GM12878 (cell line): ENCODE measurements at regions not wholly inside any gene's neighbourhood (a gene's known extent, or its start where the extent isn't known, plus 50 kb on each side); places are given as distances from the start of the nearest gene placed in this dataset.

Source experiments
- ATAC-seq: fragments of 200-7000 bp; cut with Tn5 transposase; 3 replicates; pipeline ENCODE4 v1.9.1; 2020; ENCODE audit warnings: mild to moderate bottlenecking, moderate library complexity
- BruUV-seq: library from RNA; stranded (reverse); fragments of 400-500 nt; replicated peaks from 2 replicates; lab custom pipeline; 2021; lab: Mats Ljungman, UMichigan
- CTCF ChIA-PET: fragments of 300-600 bp; sonication (Branson Sonifier 250); formaldehyde crosslinking; extraction: SDS; loops from one replicate; lab custom pipeline; 2021; ENCODE audit warnings: inconsistent platforms; lab: Yijun Ruan, JAX
- POLR2A ChIA-PET: fragments of 350-600 bp; formaldehyde crosslinking; extraction: SDS; loops from one replicate; lab custom pipeline; 2021; ENCODE audit warnings: inconsistent platforms; lab: Charles Lee
- RAD21 ChIA-PET: fragments of 300-600 bp; sonication (Branson Sonifier 250); formaldehyde crosslinking; loops from one replicate; lab custom pipeline; 2023; ENCODE audit warnings: antibody characterized with exemption; ENCODE audit not compliant: unreplicated experiment; lab: Charles Lee
- SMC1A ChIA-PET: fragments of 300-600 bp; sonication (Branson Sonifier 250); formaldehyde crosslinking; loops from one replicate; lab custom pipeline; 2023; ENCODE audit not compliant: unreplicated experiment, uncharacterized antibody; lab: Charles Lee
- DNase-seq: peaks from one replicate; pipeline ENCODE4 v3.0.0-alpha.2; 2011; ENCODE audit warnings: low read depth, low spot score
- FAIRE-seq: peaks from 3 replicates; lab custom pipeline; 2011; peaks lifted over from hg19 to GRCh38; lab: Jason Lieb, UNC
- H2AFZ ChIP-seq: 2 replicates; pipeline ENCODE4 v1.6.0; 2011; ENCODE audit warnings: low read depth, low read length, control low read depth; ENCODE audit not compliant: control insufficient read depth
- H3K27ac ChIP-seq: 2 replicates; pipeline ENCODE4 v1.5.1; 2011; ENCODE audit warnings: control low read depth; ENCODE audit not compliant: control insufficient read depth, insufficient read depth
- H3K27me3 ChIP-seq, 2 experiments: replicated peaks in 1 of 2; 2 replicates each; pipeline versions ENCODE4 v1.6.0 to v1.6.1; 2011; ENCODE audit warnings: low read length in 1 of 2; ENCODE audit not compliant: control insufficient read depth in 2 of 2, insufficient read depth in 2 of 2
- H3K36me3 ChIP-seq, 2 experiments: 2 replicates each; pipeline ENCODE4 v1.5.1; 2011; ENCODE audit warnings: low read length in 1 of 2; ENCODE audit not compliant: control insufficient read depth in 2 of 2, insufficient read depth in 2 of 2
- H3K4me1 ChIP-seq: 2 replicates; pipeline ENCODE4 v1.6.1; 2011; ENCODE audit warnings: mild to moderate bottlenecking, low read length, moderate library complexity, mixed read lengths; ENCODE audit not compliant: control insufficient read depth, insufficient read depth
- H3K4me2 ChIP-seq: 2 replicates; pipeline ENCODE4 v1.6.0; 2011; ENCODE audit warnings: control low read depth; ENCODE audit not compliant: control insufficient read depth, insufficient read depth
- H3K4me3 ChIP-seq: fragments of 200-600 bp; sonication (generic); 2 replicates; pipeline ENCODE4 v1.5.1; 2016
- H3K79me2 ChIP-seq: 2 replicates; pipeline ENCODE4 v1.6.0; 2011; ENCODE audit warnings: low read length; ENCODE audit not compliant: control insufficient read depth, insufficient read depth
- H3K9ac ChIP-seq: 2 replicates; pipeline ENCODE4 v1.8.0; 2011; ENCODE audit warnings: low read length, control low read depth, mixed read lengths; ENCODE audit not compliant: control insufficient read depth, insufficient read depth
- H3K9me3 ChIP-seq: replicated peaks from 3 replicates; pipeline ENCODE4 v1.5.1; 2011; ENCODE audit warnings: mild to moderate bottlenecking, low read length; ENCODE audit not compliant: control insufficient read depth, insufficient read depth
- H4K20me1 ChIP-seq: 2 replicates; pipeline ENCODE4 v1.6.0; 2011; ENCODE audit not compliant: control insufficient read depth, insufficient read depth
- BCLAF1 ChIP-seq: fragments of 450-650 bp; IDR thresholded peaks from 2 replicates; pipeline ENCODE4 v1.6.1; 2017; ENCODE audit warnings: antibody characterized with exemption, mild to moderate bottlenecking, moderate library complexity
- BRCA1 ChIP-seq: IDR thresholded peaks from 2 replicates; pipeline ENCODE4 v1.6.1; 2011; ENCODE audit warnings: low read depth, low read length, improper control_type of control experiment
- FOXK2 ChIP-seq: fragments of 450-650 bp; IDR thresholded peaks from 2 replicates; pipeline ENCODE4 v1.6.1; 2017; ENCODE audit warnings: mild to moderate bottlenecking, moderate library complexity
- GATAD2B ChIP-seq: fragments of 450-650 bp; conservative IDR thresholded peaks from 2 replicates; pipeline ENCODE4 v1.6.1; 2017; ENCODE audit warnings: low read depth, mild to moderate bottlenecking, moderate library complexity
- JUND ChIP-seq: IDR thresholded peaks from 2 replicates; pipeline ENCODE4 v1.6.1; 2012; ENCODE audit warnings: low read depth, mild to moderate bottlenecking, low read length, improper control_type of control experiment, moderate library complexity
- PAX8 ChIP-seq: fragments of 450-650 bp; IDR thresholded peaks from 2 replicates; pipeline ENCODE4 v1.6.1; 2017; ENCODE audit warnings: mild to moderate bottlenecking, moderate library complexity
- POLR2A ChIP-seq: IDR thresholded peaks from 2 replicates; pipeline ENCODE4 v1.6.1; 2011; ENCODE audit warnings: low read depth, mild to moderate bottlenecking, low read length
- WRNIP1 ChIP-seq: IDR thresholded peaks from 2 replicates; pipeline ENCODE4 v1.6.1; 2011; ENCODE audit warnings: low read depth, low read length, improper control_type of control experiment, borderline replicate concordance
- ZBED1 ChIP-seq: IDR thresholded peaks from 2 replicates; pipeline ENCODE4 v1.6.1; 2016; ENCODE audit warnings: borderline replicate concordance
- WGBS: methylation state at CpG from one replicate; pipeline ENCODE4 v1.1.6; 2016; ENCODE audit warnings: low lambda C conversion rate; ENCODE audit not compliant: insufficient replicate concordance, insufficient coverage; ENCODE audit errors: missing lambda C conversion rate; 5-methylcytosine and 5-hydroxymethylcytosine counted together
- in situ Hi-C: fragments of 300-500 bp; cut with MboI; formaldehyde crosslinking; loops from 9 replicates; pipeline ENCODE4 v1.14.3; 2018; ENCODE audit warnings: mixed read lengths
- intact Hi-C: fragments of 100-400 bp; cut with micrococcal nuclease; formaldehyde crosslinking; loops from one replicate; pipeline ENCODE4 v1.14.2; 2022; ENCODE audit not compliant: unreplicated experiment
- TF ChIP-seq, protein P1 (sequence below): fragments of 450-650 bp; conservative IDR thresholded peaks from 2 replicates; pipeline ENCODE4 v1.6.1; 2017; ENCODE audit warnings: mild to moderate bottlenecking, moderate library complexity
- TF ChIP-seq, protein P2 (sequence below): fragments of 450-650 bp; IDR thresholded peaks from 2 replicates; pipeline ENCODE4 v1.6.1; 2016; ENCODE audit warnings: mild to moderate bottlenecking, moderate library complexity, borderline replicate concordance

DNA sequence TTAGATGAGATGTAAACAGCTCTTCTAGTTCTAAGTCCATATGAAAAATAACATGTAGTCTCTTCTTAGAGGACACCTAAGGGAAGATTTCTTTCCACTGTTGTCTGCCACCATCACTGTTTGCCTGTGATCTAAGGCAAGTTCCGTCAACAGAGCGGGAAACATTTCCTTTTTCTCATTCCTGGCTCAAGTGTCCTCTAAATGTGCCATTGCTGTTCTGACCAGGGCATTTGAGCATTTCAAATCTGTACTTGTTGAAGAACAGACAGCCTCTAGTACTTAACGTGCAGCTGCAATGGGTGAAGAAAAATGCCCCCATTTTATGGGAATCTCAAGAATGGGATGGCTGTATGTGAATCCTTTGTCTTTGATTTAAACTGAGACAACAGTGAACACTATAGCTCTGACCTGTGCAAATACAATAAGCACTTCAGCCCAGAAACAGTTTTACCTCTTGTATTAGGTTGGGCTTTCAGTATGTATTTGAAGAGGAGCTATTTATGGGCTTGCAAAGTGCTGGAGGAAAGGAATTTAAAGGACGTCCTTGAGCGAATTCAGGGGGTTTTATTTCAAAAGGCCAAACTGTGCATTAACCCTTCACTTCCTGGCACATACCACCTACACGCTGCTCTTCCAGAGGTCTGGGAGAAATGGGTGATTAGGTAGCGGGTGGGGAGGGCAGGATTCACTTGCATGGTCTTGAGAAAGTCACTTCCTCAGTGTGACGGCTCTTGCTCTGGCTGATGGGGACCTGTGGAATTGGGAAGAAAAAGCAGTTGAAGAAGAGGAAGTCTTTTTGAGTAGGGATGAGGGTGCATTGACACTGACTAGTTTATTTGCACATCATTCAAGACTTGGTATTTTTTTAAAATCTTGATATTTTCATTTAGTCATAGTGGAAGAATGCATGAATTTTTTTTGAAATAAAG lies 66.1 kb downstream of the THNSL1 start:
- Histone ChIP-seq H3K4me1 (peaks cover 4% of the 10 kb centered on the region; the same call in 1 of the 2 replicates), H4K20me1 (no peaks in the 10 kb centered on the region), H3K36me3 (no peaks in the 10 kb centered on the region), H2AFZ (no peak overlapping the region), H3K9ac (no peak overlapping the region), H3K4me2 (no peak overlapping the region), H3K9me3 (no peaks in the 10 kb centered on the region), H3K27me3 (no peaks in the 10 kb centered on the region; a peak in 1 of 4 replicates), H3K27ac (no peak overlapping the region), H3K79me2 (no peaks in the 10 kb centered on the region), H3K4me3 (no peak overlapping the region)
- ChIA-PET RAD21 (interaction anchor here (0.6 to 4.7 kb wide), 7 partner anchors 56 to 465 kb away, joined by 3 to 48 read pairs (median 19); no protein-coding TSS in a partner anchor), POLR2A (no interaction called here), SMC1A (interaction anchor here (0.7 to 4.9 kb wide), 10 partner anchors 11 to 490 kb away, joined by 3 to 77 read pairs (median 6); no protein-coding TSS in a partner anchor), CTCF (interaction anchor here (0.5 to 6.2 kb wide), 14 partner anchors 9 to 466 kb away, joined by 3 to 110 read pairs (median 4); no protein-coding TSS in a partner anchor)
- ATAC-seq = no peak
- intact Hi-C loops = loop anchor here (5.0 kb wide), 2 partner anchors 135 to 360 kb away; partner anchors contain the start of gene ARHGAP21
- WGBS = 50% methylated on average over 8 of the region's 8 CpGs
- no peak for FAIRE-seq
- in situ Hi-C loops = no loop called here
- BruUV-seq = no TSS peak
- DNase-seq = no peak
- no peak for TF ChIP-seq FOXK2
- no peak for TF ChIP-seq WRNIP1
- no peak for TF ChIP-seq GATAD2B
- TF ChIP-seq, protein P1, sequence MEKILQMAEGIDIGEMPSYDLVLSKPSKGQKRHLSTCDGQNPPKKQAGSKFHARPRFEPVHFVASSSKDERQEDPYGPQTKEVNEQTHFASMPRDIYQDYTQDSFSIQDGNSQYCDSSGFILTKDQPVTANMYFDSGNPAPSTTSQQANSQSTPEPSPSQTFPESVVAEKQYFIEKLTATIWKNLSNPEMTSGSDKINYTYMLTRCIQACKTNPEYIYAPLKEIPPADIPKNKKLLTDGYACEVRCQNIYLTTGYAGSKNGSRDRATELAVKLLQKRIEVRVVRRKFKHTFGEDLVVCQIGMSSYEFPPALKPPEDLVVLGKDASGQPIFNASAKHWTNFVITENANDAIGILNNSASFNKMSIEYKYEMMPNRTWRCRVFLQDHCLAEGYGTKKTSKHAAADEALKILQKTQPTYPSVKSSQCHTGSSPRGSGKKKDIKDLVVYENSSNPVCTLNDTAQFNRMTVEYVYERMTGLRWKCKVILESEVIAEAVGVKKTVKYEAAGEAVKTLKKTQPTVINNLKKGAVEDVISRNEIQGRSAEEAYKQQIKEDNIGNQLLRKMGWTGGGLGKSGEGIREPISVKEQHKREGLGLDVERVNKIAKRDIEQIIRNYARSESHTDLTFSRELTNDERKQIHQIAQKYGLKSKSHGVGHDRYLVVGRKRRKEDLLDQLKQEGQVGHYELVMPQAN = no peak
- TF ChIP-seq JUND = no peak
- TF ChIP-seq ZBED1 = no peak
- no peak for TF ChIP-seq BRCA1
- TF ChIP-seq BCLAF1 = no peak
- no peak for TF ChIP-seq PAX8
- no peak for TF ChIP-seq POLR2A
- TF ChIP-seq, protein P2, sequence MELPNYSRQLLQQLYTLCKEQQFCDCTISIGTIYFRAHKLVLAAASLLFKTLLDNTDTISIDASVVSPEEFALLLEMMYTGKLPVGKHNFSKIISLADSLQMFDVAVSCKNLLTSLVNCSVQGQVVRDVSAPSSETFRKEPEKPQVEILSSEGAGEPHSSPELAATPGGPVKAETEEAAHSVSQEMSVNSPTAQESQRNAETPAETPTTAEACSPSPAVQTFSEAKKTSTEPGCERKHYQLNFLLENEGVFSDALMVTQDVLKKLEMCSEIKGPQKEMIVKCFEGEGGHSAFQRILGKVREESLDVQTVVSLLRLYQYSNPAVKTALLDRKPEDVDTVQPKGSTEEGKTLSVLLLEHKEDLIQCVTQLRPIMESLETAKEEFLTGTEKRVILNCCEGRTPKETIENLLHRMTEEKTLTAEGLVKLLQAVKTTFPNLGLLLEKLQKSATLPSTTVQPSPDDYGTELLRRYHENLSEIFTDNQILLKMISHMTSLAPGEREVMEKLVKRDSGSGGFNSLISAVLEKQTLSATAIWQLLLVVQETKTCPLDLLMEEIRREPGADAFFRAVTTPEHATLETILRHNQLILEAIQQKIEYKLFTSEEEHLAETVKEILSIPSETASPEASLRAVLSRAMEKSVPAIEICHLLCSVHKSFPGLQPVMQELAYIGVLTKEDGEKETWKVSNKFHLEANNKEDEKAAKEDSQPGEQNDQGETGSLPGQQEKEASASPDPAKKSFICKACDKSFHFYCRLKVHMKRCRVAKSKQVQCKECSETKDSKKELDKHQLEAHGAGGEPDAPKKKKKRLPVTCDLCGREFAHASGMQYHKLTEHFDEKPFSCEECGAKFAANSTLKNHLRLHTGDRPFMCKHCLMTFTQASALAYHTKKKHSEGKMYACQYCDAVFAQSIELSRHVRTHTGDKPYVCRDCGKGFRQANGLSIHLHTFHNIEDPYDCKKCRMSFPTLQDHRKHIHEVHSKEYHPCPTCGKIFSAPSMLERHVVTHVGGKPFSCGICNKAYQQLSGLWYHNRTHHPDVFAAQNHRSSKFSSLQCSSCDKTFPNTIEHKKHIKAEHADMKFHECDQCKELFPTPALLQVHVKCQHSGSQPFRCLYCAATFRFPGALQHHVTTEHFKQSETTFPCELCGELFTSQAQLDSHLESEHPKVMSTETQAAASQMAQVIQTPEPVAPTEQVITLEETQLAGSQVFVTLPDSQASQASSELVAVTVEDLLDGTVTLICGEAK = no peak
